WI38 (cell line): ENCODE measurements at regions not wholly inside any gene's neighbourhood (a gene's known extent, or its start where the extent isn't known, plus 50 kb on each side); places are given as distances from the start of the nearest gene placed in this dataset.

Experiments
- H3K4me3 ChIP-seq: 2 replicates; pipeline ENCODE4 v1.5.1; 2011; ENCODE audit warnings: low read depth, mild to moderate bottlenecking, control low read depth, low read length
- TF ChIP-seq, protein P1 (sequence below): IDR thresholded peaks from 2 replicates; pipeline ENCODE4 v1.5.1; 2012; ENCODE audit warnings: low read depth, mild to moderate bottlenecking, control low read depth, low read length

DNA sequence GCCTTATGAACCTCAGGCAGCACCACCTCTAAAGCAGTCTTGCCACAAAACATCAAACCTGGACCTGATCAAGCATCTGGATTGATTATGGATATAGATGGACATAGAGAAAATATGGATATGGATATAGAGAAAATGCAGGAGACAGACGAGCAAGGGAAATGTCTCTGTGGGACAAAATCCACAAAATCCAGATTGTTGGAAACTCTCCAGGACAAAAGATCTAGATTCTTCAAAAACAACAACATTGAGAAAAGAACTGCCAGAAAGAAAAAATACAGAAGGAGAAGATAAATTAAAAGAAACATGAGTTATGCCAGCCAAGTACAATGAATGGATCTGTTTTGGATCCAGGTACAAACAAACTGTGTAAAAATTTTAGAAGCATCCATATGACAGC, 1176.5 kb downstream of the UQCRFS1 start:
- TF ChIP-seq, protein P1, sequence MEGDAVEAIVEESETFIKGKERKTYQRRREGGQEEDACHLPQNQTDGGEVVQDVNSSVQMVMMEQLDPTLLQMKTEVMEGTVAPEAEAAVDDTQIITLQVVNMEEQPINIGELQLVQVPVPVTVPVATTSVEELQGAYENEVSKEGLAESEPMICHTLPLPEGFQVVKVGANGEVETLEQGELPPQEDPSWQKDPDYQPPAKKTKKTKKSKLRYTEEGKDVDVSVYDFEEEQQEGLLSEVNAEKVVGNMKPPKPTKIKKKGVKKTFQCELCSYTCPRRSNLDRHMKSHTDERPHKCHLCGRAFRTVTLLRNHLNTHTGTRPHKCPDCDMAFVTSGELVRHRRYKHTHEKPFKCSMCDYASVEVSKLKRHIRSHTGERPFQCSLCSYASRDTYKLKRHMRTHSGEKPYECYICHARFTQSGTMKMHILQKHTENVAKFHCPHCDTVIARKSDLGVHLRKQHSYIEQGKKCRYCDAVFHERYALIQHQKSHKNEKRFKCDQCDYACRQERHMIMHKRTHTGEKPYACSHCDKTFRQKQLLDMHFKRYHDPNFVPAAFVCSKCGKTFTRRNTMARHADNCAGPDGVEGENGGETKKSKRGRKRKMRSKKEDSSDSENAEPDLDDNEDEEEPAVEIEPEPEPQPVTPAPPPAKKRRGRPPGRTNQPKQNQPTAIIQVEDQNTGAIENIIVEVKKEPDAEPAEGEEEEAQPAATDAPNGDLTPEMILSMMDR: no peak
- no peak overlapping the region for H3K4me3 ChIP-seq

DNA sequence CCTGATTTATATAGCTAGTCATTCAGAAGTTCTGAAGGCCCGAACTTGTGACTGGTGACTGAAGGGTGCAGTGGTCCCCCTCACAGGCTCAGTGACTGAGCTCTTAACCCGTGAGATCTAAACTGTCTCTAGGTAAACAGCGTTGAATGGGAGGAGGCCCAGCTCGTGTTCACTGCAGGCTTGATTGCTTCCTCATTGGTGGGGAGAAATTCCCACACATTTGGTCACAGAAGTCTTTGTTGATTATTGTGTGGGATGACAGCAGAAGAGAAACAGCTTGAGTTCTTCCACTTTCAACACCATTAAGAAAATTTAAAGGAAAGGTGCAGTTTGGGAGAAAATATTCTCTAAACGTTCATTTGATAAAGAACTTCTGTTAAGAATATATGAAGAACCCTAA, 1178.0 kb downstream of the UQCRFS1 start:
- H3K4me3 ChIP-seq: no peak overlapping the region
- TF ChIP-seq, protein P1: no peak

DNA sequence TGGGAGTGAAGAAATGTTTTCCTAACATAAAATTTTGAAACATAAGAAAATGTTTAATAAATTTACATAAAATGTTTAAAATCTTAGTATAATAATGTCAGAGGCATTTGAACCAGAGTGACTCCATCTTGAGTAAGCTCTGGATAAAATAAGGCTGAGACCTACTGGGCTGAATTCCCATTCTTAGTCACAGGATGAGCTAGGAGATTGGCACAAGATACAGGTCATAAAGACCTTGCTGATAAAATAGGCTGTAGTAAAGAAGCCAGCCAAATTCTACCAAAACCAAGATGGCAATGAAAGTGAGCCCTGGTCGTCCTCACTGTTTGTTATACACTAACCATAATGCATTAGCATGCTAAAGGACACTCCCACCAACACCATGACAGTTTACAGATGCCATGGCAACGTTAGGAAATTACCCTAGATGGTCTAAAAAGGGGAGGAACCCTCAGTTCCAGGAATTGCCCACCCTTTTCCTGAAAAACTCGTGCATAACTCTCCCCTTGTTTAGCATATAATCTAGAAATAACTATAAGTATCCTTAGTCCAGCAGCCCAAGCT, 1184.0 kb downstream of the UQCRFS1 start:
- TF ChIP-seq, protein P1: no peak
- H3K4me3 ChIP-seq: no peak overlapping the region

DNA sequence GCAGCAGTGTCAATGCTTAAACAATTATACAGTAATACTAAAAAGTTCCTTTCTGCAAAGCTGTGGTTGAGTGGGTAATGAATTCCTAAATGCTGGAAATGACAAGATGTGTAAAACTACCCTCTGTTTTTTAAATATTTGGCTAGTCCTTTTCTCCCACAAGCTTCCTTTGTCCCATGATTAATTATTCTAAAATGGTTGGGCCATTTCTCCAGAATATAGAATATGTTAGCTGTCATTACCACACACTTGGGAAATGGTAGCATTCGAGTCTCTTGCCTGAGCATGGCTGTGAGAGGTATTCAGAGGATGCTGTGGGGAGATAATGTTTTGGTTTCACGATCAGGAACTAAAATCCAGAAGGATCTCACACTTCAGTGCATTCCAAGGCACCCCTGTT, 1185.8 kb downstream of the UQCRFS1 start:
- TF ChIP-seq, protein P1: no peak
- H3K4me3 ChIP-seq: no peak overlapping the region

DNA sequence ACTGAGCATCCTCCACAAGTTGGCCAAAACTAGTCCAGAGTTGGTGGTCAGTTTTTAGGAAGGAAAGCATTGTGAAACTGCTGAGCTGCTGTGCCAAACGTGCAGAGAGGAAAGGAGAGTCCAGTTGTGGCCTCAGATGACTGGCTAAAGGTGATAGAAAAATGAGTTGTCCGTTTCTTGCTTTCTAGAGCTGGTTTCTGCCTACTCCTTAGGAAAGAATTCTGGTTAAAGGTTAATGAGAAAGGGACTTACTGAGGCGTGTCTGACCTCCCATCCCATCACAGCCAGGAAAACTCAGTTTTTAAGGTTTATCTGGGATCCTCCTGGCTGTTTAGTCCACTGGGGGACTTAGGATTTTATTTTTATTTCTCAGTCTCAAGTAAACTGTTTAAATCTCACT, 1186.3 kb downstream of the UQCRFS1 start:
- TF ChIP-seq, protein P1: no peak
- H3K4me3 ChIP-seq: no peak overlapping the region

DNA sequence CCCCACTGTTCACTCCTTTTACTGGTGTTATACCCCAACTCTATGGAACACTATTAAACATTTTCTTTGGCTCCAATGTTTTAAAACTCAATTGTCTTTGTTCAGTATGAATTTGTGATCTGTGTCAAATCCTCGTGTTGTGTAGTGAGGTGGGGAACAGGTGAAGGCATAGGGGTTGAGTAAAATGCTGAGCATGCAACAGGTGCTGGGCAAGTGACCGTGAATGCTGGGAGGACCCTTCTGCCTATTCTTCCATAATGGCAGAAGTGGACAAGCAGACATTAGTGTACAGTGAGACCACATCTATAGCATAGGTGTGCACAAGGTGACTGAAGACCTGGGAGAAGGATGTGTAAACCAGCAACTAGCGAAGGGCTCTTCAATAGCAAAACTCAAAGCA, 1188.0 kb downstream of the UQCRFS1 start:
- no peak overlapping the region for H3K4me3 ChIP-seq
- TF ChIP-seq, protein P1: no peak

DNA sequence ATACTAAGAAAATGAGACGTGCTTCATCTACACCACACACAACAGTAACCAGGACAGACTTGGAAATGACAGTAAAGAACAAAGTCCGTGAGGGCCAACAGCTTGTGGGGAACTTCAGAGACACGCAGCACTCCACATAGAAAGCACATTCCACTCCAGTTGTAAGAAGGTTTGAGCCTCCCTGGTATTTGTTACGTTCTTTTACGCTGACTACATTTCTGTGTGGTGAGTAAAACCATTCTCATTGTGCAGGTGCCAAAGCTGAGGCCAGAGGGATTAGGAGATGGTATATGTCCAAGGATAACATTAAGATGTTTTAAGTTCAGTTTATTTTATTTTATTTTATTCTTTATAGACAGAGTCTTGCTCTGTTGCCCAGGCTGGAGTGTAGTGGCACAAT, 1189.9 kb downstream of the UQCRFS1 start:
- no peak overlapping the region for H3K4me3 ChIP-seq
- TF ChIP-seq, protein P1: no peak
